ENCODE measurements at regions not wholly inside any gene's neighbourhood (a gene's known extent, or its start where the extent isn't known, plus 50 kb on each side); places are given as distances from the start of the nearest gene placed in this dataset.

GRCh38 chr10:78549140-78549935 is 515.7 kb downstream of the RPS24 start:
- CTCF ChIA-PET, result no interaction called here
- no peak overlapping the region for H3K4me3 ChIP-seq (ENCODE audit: control extremely low read depth in 1 of 5, extremely low read depth in 1 of 5, insufficient read depth in 1 of 5, low read depth in 2 of 5, low read length in 4 of 5)
- no peak overlapping the region for H2AFZ ChIP-seq (ENCODE audit: insufficient read depth, low read depth, low read length, poor library complexity, severe bottlenecking)
- no peak for ATAC-seq (ENCODE audit: low read depth)
- H3K79me2 ChIP-seq (ENCODE audit: control insufficient read depth, insufficient read depth, low read length), result no peaks in the 10 kb centered on the region
- peaks cover 25% of the 10 kb centered on the region for H3K27me3 Mint-ChIP-seq
- H3K27me3 ChIP-seq (replicated peaks in 1 of 4; ENCODE audit: control extremely low read depth in 1 of 4, control insufficient read depth in 3 of 4, insufficient read depth in 4 of 4, low read length in 3 of 4), result peaks cover 0 to 17% (median 1%) of the 10 kb centered on the region in 4 experiments
- H3K36me3 ChIP-seq (replicated peaks in 1 of 2; ENCODE audit: control extremely low read depth in 1 of 2, control insufficient read depth in 1 of 2, extremely low read depth in 1 of 2, insufficient read depth in 2 of 2, low read length in 1 of 2), result no peaks in the 10 kb centered on the region
- 80% methylated on average over 1 of the region's 9 CpGs for WGBS (ENCODE audit: insufficient coverage)
- H3K4me1 ChIP-seq (ENCODE audit: control insufficient read depth in 2 of 2, insufficient read depth in 2 of 2, low read length in 2 of 2), result no peaks in the 10 kb centered on the region
- H3K9ac ChIP-seq (ENCODE audit: low read length), result no peak overlapping the region
- H3K9me3 Mint-ChIP-seq (ENCODE audit: insufficient read depth), result no peaks in the 10 kb centered on the region
- H3K4me1 Mint-ChIP-seq, result no peaks in the 10 kb centered on the region
- TF ChIP-seq CTCF (IDR thresholded peaks at IDR 0.05), result no peak
- TF ChIP-seq EZH2 (IDR thresholded peaks at IDR 0.05; ENCODE audit: borderline replicate concordance, insufficient read depth, low read depth, low read length, poor library complexity, severe bottlenecking), result no peak
- intact Hi-C loops (cut with micrococcal nuclease), result no loop called here
- no peak overlapping the region for H3K4me2 ChIP-seq (replicated peaks; ENCODE audit: low read depth, low read length, poor library complexity, severe bottlenecking)
- no peak overlapping the region for H3K27ac Mint-ChIP-seq
- H3K4me3 Mint-ChIP-seq, result no peak overlapping the region
- no peaks in the 10 kb centered on the region for H3K9me3 ChIP-seq (ENCODE audit: control extremely low read depth in 1 of 3, control insufficient read depth in 2 of 3, insufficient read depth in 1 of 3, low read length in 2 of 3)
- DNase-seq, result no peak
- H3K27ac ChIP-seq (ENCODE audit: low read length in 2 of 2), result no peak overlapping the region
- POLR2A ChIA-PET, result no interaction called here
- no peaks in the 10 kb centered on the region for H4K20me1 ChIP-seq (ENCODE audit: control insufficient read depth, insufficient read depth, low read length, poor library complexity, severe bottlenecking)

DNA sequence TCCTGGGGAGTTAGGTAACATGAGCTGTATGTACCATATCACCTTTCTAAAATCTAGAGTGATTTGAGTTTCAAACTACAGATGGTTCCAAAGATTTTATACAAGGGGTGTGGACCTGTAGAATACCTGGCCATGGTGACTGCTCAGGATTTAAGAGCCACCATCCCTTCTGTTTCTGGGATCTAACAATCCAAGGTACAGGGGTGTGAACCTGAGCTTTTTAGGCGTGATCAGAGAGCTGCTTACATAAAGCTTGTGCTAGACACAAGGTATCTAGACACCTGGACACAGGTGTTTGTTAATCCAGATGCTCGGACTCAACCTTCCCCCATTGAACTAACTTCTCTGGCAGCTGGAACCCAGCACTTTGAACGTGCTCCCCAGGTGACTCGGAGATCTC is 516.4 kb downstream of the RPS24 start:
- H3K4me1 Mint-ChIP-seq, result no peaks in the 10 kb centered on the region
- H3K36me3 ChIP-seq (replicated peaks in 1 of 2; ENCODE audit: control extremely low read depth in 1 of 2, control insufficient read depth in 1 of 2, extremely low read depth in 1 of 2, insufficient read depth in 2 of 2, low read length in 1 of 2), result no peaks in the 10 kb centered on the region
- no peak overlapping the region for H3K4me3 Mint-ChIP-seq
- H3K27ac Mint-ChIP-seq, result no peak overlapping the region
- intact Hi-C loops (cut with micrococcal nuclease), result no loop called here
- ChIA-PET POLR2A (no interaction called here), CTCF (no interaction called here)
- 83% methylated on average over 2 of the region's 4 CpGs for WGBS (ENCODE audit: insufficient coverage)
- no peak for TF ChIP-seq CTCF (IDR thresholded peaks at IDR 0.05)
- TF ChIP-seq EZH2 (IDR thresholded peaks at IDR 0.05; ENCODE audit: borderline replicate concordance, insufficient read depth, low read depth, low read length, poor library complexity, severe bottlenecking), result no peak
- H3K9ac ChIP-seq (ENCODE audit: low read length), result no peak overlapping the region
- no peaks in the 10 kb centered on the region for H4K20me1 ChIP-seq (ENCODE audit: control insufficient read depth, insufficient read depth, low read length, poor library complexity, severe bottlenecking)
- no peak for DNase-seq
- no peak overlapping the region for H2AFZ ChIP-seq (ENCODE audit: insufficient read depth, low read depth, low read length, poor library complexity, severe bottlenecking)
- H3K9me3 ChIP-seq (ENCODE audit: control extremely low read depth in 1 of 3, control insufficient read depth in 2 of 3, insufficient read depth in 1 of 3, low read length in 2 of 3), result no peaks in the 10 kb centered on the region
- H3K9me3 Mint-ChIP-seq (ENCODE audit: insufficient read depth), result peaks cover 5% of the 10 kb centered on the region
- peaks cover 0 to 13% (median 1%) of the 10 kb centered on the region in 4 experiments for H3K27me3 ChIP-seq (replicated peaks in 1 of 4; ENCODE audit: control extremely low read depth in 1 of 4, control insufficient read depth in 3 of 4, insufficient read depth in 4 of 4, low read length in 3 of 4)
- no peak overlapping the region for H3K4me2 ChIP-seq (replicated peaks; ENCODE audit: low read depth, low read length, poor library complexity, severe bottlenecking)
- no peak for ATAC-seq (ENCODE audit: low read depth)
- H3K4me3 ChIP-seq (ENCODE audit: control extremely low read depth in 1 of 5, extremely low read depth in 1 of 5, insufficient read depth in 1 of 5, low read depth in 2 of 5, low read length in 4 of 5), result no peak overlapping the region
- H3K79me2 ChIP-seq (ENCODE audit: control insufficient read depth, insufficient read depth, low read length), result no peaks in the 10 kb centered on the region
- peaks cover 25% of the 10 kb centered on the region for H3K27me3 Mint-ChIP-seq
- no peak overlapping the region for H3K27ac ChIP-seq (ENCODE audit: low read length in 2 of 2)
- H3K4me1 ChIP-seq (ENCODE audit: control insufficient read depth in 2 of 2, insufficient read depth in 2 of 2, low read length in 2 of 2), result no peaks in the 10 kb centered on the region
